ENCODE measurements at regions not wholly inside any gene's neighbourhood (a gene's known extent, or its start where the extent isn't known, plus 50 kb on each side); places are given as distances from the start of the nearest gene placed in this dataset.

GRCh38 chr13:32914686-32915085 is 101.5 kb upstream of the KL start:
- DNase-seq = no peak

DNA sequence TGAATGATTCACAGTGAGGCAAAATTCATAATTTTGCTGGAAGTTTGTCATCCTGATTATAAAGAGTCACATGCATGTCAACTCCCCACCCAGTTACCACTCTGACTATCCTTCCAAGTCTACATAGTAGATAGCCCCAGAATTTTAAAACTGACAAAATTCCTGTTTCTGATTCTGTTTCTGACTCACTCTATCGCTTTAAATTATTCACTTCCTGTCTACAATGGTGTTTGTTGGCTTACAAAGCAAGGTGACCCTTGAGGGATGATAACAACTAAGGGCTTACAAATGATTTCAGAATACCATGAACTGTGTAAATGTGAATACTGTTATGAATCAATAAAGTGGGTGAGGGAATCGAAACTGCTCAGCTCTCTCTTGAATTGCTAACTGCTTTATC is 98.7 kb upstream of the KL start:
- DNase-seq = no peak

DNA sequence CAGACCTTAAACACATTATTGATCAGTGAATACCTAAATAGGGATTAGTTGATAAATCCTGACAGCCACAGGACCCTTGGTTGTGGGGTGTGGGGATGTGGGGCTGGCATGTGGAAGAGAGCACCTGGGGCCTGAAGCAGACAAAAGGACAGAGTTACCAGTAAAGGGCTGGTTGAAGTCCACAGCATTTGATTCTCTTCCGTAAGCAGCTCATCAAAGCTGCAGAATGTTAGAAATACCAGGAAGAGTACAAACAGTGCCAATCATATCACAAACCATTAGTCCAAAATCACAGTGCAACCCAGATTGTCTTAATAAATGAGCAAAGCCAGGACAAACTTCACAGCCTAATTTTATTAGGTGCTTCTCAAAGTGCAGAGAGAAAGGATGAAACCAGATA is 92.5 kb upstream of the KL start:
- DNase-seq = no peak

- DNase-seq = no peak
Observed at GRCh38 chr13:32924886-32925285, 91.3 kb upstream of the KL start.

- no peak for DNase-seq
Observed at GRCh38 chr13:32925506-32925905, 90.7 kb upstream of the KL start.

- no peak for DNase-seq
Observed at GRCh38 chr13:32932376-32932775, 83.8 kb upstream of the KL start.

- no peak for DNase-seq
Observed at GRCh38 chr13:32936716-32937115, 79.5 kb upstream of the KL start.

GRCh38 chr13:32938314-32938713 is 77.9 kb upstream of the KL start:
- no peak for DNase-seq

DNA sequence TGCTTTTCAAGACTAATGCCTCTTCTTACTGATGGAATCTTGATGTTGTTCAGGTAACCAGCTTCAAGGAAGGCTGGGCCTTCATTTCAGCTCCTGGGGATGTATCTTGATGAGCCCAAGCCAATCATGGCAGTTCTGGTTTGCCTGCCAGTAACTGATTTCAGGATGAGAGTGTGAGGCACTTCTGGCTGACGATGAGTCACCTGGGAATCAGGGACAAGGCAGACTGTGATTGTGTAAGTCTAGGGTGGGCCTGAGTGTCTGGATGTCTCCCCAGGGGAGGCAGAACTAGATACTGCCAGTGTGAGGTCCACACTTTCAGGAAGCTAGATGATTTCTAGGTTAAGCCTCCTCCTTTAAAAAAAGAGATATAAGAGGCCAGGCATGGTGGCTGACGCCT is 77.3 kb upstream of the KL start:
- DNase-seq = no peak

DNA sequence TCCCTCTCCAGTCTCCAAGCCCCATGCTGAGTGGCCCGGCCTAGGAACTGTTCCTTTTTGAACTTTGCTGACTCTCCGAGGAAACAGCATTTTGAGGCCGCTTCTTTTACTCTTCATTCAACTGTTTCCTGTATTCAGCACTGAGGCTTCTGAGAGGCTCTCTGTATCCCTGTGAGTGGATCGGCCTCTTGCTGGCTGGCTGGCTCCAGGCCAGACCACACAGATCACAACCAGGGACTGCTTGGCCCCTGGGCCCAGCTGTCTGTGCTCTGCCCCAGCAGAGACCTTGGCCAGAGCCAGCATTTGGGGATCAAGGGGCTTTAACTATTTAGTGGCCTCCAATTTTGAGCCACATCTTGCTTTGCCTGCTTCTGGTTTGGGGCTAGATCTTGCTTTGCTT is 75.6 kb upstream of the KL start:
- no peak for DNase-seq

DNA sequence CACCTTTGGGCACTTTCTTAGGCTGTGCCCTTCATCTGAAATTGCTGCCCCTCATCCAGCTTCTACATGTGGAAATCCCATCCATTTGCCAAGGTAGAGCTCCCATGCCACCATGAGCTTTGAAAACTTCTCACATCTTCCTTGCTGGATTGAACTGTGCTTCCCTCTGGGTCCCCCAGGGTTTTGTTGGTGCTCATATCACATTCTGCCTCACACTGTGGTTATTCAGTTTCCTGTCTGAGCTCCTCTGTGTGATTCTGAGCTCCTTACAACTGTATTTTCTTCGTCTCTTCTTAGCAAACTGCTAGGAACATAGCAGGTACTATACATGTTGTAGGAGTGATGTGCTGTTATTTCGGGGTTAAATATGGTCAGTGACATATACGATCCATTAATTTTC is 74.9 kb upstream of the KL start:
- no peak for DNase-seq

DNA sequence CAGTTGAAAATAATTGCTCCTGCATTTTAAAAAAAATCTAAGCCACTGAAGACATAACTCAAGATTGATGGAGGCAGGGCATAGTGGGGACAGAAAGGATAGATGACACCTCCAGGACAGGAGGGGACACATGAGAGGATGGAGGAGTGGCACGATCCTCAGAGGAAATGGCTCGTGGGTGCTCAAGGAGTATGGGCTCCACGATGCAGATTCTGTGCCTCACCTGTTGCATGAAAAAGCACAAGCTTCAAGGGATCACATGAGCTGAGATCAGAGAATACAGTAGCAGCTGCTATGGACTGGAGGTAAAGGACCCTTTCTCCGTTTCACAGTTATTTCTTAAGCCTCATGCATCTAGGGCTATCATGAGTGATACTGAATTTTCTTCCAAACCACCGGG is 69.7 kb upstream of the KL start:
- DNase-seq = no peak

DNA sequence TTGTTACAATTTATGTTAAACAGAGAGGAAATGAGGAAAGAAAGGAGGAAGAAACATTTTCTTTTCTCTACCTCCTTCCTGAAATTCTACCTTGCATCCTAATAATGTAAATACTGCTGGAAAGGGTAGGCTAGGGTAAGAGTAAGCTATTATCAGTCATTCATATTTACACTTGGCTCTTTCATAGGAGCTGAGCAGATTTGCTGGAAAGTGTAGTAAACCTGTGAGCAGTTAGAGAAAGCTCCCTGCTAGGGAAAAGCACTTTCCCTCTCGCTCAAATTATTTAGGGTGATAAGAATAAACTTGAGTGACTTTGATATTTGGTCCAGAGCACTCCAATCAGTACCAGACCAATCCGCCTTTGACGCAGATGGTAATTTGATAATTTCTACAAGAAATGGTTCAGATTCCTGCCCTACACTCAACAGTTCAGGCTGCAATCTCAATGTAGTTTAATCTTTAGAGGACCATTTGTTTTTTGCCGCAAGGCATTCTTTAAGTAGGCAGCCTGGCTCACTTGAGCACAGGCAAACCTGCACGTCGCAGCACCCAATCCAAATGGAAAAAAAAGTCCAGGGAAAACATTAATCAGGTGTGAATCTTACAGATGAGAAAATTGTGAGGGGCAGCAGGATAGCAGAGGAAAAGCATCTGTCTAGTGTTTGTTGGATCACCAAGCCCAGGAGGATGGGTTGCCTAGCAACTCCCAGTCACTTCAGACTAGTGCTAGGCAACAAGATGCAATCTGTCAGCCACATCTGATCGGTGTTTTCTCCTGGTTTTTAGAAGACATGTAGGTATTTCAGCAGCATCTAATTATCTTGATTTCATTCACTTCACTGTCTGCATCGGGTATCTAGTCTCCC is 68.6 kb upstream of the KL start:
- no peak for DNase-seq

DNA sequence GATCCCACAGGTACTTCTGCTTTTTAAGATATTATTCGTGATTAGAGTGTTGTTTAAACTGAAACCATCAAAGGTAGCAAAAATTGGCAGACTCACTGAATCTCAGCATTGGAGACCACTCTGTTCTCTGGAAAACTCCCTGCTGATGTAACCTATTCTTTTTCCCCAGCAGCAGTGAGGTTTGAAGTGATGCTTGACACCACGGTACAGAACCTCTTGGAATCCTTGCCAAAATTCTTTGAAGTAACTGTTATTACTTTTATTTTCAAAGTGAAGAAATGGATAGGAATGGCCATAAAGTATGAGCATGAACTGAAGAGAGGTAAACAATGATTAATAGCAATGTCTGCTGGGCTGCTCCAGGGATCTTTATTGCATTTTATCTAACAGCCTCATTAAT is 66.4 kb upstream of the KL start:
- no peak for DNase-seq

GRCh38 chr13:32951580-32951979 is 64.6 kb upstream of the KL start:
- no peak for DNase-seq

DNA sequence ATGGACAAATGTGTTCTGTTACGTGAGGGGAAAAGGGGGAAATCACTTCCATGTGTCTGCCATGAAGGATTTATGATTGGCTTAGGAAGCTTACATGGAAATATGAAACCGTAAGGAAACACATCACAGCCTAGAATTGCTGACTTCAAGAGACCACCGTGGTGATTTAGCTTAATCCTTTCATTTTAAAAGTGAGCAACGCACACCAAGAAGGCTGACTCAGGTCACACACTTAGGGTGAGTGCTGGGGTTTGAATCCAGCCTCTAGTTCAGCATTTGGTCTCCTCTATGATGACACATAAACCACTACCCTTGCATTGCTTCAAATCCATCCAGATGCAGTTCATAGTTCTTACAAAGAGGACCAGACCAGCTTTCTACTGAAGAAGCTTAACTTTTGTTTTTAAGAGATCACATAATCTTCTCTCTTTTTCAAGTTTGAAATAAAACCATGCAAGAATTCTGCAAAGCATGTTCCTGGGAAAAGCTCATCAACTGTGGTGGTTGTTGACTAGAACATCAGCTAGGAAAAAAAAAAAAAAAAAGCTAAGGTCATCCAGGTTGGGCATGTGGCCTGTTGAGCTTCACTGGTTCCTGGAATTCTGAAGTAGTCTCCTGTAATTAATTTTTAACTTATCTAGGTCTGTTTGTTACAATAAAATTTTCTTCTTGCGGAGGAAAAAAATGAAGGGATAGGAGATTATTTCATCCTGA is 60.2 kb upstream of the KL start:
- DNase-seq = no peak

GRCh38 chr13:32956595-32956933 is 59.7 kb upstream of the KL start:
- DNase-seq = no peak

GRCh38 chr13:32960626-32961025 is 55.6 kb upstream of the KL start:
- DNase-seq = no peak

DNA sequence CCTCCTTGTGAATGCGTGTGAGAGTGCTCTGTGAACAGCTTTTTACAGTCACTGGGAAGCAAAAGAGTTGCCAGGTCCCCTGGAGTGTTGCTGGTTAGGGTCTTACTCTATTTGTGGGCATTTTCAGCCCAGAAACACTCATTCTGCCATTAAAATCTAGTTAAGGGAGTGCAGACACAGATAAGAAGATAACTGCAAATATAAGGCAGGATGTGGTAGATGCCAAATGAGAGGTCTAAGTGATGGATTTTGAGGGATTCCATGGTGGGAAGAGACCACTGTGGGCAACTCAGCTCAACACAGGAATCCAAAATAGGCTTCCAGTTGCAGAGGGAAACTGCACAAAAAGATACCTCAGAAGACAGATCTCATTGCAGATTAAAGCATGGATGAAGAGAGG is 54.5 kb upstream of the KL start:
- DNase-seq = no peak

- DNase-seq = no peak
Observed at GRCh38 chr13:32962342-32962741, 53.9 kb upstream of the KL start.

DNA sequence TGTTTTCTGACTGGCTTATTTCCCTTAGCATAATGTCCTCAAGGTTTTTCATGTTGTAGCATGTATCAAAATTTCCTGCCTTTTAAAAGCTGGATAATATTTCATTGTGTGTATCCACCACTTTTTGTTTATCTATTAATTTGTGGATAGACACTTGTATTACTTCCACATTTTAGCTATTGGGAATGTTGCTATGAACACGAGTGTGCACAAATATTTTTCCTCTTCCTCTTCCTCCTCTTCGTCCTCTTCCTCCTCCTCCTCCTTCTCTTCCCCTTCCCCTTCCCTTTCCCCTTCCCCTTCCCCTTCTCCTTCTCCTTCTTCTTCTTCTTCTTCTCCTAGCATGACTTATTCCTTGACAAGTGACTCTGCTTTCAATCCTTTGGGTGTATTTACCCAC is 51.2 kb upstream of the KL start:
- no peak for DNase-seq

Data from SW 1271 (cell line).